ENCODE measurements at regions not wholly inside any gene's neighbourhood (a gene's known extent, or its start where the extent isn't known, plus 50 kb on each side); places are given as distances from the start of the nearest gene placed in this dataset.

DNA sequence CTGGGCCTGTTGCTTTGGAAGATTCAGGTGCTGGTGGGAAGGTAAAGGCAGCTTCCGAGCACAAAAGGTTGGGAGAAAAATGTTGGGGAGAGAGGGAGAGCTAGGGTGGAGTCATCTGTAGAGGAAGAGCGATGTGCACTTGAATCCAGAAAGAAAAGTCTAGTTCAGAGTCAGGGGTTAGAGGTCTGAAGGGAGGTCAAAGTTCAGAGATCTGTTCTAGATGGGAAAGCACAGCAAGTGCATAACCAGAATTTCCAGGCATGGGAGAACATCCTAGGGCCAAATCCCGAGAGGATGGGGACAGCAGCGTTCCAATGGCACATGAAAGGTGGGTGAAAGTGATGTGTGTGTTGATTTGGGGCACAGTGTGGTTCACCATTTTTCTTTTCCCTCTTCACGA is 51.5 kb upstream of the MKLN1 start:
- H3K27ac Mint-ChIP-seq: no peak overlapping the region; the same call in 1 of the 2 replicates

DNA sequence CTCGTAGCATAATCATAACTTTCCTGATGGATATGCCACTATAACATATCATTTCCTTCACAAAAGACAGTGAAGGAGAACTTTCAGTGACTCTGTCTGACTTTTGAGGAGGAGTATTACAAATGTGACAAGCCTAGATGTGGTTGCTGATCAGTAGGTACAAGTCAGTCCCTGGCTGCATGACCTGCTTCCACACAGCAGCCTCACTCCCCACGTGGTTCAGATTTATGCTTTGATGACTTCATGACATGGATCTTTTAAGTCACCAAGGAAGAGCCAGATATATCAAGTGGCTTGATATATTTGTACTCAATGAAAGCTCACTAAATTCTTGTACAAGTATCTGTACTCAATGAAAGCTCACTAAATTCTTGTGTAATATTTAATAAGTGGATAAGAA is 50.9 kb upstream of the MKLN1 start:
- Mint-ChIP-seq H3K9me3 (peaks cover 29% of the 10 kb centered on the region), H3K36me3 (peaks cover 9% of the 10 kb centered on the region), H3K4me1 (no peaks in the 10 kb centered on the region), H3K4me3 (no peak overlapping the region), H3K27ac (no peak overlapping the region), H3K27me3 (ENCODE audit: low read depth) (no peaks in the 10 kb centered on the region)
- TF ChIP-seq, protein P1, sequence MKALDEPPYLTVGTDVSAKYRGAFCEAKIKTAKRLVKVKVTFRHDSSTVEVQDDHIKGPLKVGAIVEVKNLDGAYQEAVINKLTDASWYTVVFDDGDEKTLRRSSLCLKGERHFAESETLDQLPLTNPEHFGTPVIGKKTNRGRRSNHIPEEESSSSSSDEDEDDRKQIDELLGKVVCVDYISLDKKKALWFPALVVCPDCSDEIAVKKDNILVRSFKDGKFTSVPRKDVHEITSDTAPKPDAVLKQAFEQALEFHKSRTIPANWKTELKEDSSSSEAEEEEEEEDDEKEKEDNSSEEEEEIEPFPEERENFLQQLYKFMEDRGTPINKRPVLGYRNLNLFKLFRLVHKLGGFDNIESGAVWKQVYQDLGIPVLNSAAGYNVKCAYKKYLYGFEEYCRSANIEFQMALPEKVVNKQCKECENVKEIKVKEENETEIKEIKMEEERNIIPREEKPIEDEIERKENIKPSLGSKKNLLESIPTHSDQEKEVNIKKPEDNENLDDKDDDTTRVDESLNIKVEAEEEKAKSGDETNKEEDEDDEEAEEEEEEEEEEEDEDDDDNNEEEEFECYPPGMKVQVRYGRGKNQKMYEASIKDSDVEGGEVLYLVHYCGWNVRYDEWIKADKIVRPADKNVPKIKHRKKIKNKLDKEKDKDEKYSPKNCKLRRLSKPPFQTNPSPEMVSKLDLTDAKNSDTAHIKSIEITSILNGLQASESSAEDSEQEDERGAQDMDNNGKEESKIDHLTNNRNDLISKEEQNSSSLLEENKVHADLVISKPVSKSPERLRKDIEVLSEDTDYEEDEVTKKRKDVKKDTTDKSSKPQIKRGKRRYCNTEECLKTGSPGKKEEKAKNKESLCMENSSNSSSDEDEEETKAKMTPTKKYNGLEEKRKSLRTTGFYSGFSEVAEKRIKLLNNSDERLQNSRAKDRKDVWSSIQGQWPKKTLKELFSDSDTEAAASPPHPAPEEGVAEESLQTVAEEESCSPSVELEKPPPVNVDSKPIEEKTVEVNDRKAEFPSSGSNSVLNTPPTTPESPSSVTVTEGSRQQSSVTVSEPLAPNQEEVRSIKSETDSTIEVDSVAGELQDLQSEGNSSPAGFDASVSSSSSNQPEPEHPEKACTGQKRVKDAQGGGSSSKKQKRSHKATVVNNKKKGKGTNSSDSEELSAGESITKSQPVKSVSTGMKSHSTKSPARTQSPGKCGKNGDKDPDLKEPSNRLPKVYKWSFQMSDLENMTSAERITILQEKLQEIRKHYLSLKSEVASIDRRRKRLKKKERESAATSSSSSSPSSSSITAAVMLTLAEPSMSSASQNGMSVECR (CRISPR knock-in tag; IDR thresholded peaks at IDR 0.05; ENCODE audit: borderline replicate concordance): no peak
- TF ChIP-seq, protein P2, sequence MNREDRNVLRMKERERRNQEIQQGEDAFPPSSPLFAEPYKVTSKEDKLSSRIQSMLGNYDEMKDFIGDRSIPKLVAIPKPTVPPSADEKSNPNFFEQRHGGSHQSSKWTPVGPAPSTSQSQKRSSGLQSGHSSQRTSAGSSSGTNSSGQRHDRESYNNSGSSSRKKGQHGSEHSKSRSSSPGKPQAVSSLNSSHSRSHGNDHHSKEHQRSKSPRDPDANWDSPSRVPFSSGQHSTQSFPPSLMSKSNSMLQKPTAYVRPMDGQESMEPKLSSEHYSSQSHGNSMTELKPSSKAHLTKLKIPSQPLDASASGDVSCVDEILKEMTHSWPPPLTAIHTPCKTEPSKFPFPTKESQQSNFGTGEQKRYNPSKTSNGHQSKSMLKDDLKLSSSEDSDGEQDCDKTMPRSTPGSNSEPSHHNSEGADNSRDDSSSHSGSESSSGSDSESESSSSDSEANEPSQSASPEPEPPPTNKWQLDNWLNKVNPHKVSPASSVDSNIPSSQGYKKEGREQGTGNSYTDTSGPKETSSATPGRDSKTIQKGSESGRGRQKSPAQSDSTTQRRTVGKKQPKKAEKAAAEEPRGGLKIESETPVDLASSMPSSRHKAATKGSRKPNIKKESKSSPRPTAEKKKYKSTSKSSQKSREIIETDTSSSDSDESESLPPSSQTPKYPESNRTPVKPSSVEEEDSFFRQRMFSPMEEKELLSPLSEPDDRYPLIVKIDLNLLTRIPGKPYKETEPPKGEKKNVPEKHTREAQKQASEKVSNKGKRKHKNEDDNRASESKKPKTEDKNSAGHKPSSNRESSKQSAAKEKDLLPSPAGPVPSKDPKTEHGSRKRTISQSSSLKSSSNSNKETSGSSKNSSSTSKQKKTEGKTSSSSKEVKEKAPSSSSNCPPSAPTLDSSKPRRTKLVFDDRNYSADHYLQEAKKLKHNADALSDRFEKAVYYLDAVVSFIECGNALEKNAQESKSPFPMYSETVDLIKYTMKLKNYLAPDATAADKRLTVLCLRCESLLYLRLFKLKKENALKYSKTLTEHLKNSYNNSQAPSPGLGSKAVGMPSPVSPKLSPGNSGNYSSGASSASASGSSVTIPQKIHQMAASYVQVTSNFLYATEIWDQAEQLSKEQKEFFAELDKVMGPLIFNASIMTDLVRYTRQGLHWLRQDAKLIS (CRISPR knock-in tag; IDR thresholded peaks at IDR 0.05; ENCODE audit: borderline replicate concordance): no peak
- TF ChIP-seq MYBL2 (CRISPR knock-in tag; IDR thresholded peaks at IDR 0.05): no peak
- ChIA-PET CTCF (no interaction called here), POLR2A (no interaction called here)
- DNase-seq (ENCODE audit: low spot score) (no peak), ATAC-seq (no peak)

More for the DNA sequence above, 51.5 kb upstream of the MKLN1 start:
- Mint-ChIP-seq H3K4me3 (no peak overlapping the region), H3K27me3 (ENCODE audit: low read depth) (no peaks in the 10 kb centered on the region), H3K36me3 (peaks cover 9% of the 10 kb centered on the region), H3K9me3 (peaks cover 23% of the 10 kb centered on the region), H3K4me1 (no peaks in the 10 kb centered on the region)
- DNase-seq (ENCODE audit: low spot score) (no peak), ATAC-seq (no peak)
- TF ChIP-seq NR2C2 (CRISPR knock-in tag; IDR thresholded peaks at IDR 0.05): no peak
- TF ChIP-seq CREM (CRISPR knock-in tag; IDR thresholded peaks at IDR 0.05): no peak
- TF ChIP-seq, protein P3, sequence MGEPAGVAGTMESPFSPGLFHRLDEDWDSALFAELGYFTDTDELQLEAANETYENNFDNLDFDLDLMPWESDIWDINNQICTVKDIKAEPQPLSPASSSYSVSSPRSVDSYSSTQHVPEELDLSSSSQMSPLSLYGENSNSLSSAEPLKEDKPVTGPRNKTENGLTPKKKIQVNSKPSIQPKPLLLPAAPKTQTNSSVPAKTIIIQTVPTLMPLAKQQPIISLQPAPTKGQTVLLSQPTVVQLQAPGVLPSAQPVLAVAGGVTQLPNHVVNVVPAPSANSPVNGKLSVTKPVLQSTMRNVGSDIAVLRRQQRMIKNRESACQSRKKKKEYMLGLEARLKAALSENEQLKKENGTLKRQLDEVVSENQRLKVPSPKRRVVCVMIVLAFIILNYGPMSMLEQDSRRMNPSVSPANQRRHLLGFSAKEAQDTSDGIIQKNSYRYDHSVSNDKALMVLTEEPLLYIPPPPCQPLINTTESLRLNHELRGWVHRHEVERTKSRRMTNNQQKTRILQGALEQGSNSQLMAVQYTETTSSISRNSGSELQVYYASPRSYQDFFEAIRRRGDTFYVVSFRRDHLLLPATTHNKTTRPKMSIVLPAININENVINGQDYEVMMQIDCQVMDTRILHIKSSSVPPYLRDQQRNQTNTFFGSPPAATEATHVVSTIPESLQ (CRISPR knock-in tag; IDR thresholded peaks at IDR 0.05): no peak
- TF ChIP-seq ZNF263 (CRISPR knock-in tag; IDR thresholded peaks at IDR 0.05; ENCODE audit: low read depth): no peak
- TF ChIP-seq SP1 (CRISPR knock-in tag; conservative IDR thresholded peaks at IDR 0.05): no peak
- TF ChIP-seq, protein P4, sequence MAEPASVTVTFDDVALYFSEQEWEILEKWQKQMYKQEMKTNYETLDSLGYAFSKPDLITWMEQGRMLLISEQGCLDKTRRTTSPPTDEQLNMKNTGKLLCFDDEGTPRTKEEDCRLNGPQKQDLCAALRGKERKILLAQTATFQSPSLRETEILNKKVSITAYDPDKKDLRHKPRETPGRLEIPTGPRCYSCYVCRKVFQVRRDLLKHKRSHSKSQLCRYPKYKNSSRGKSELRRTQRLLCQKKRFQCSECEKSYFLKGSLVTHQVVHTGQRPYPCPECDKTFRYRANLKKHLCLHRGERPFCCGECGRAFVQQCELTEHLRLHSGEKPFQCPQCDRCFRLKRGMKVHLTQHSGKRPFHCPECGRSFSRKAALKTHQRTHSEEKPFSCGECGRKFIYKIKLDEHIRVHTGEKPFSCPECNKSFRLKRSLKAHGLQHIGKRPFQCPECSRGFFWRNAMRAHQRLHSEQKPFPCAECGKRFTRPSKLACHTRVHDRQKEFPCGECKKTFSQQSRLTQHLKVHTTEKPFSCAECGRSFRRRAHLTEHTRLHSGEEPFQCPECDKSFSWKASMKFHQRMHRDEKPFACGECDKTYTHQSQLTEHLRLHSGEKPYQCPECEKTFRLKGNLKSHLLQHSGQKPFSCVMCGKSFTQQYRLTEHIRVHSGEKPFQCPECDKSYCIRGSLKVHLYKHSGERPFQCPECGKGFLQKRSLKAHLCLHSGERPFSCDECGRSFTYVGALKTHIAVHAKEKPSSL (CRISPR knock-in tag; conservative IDR thresholded peaks at IDR 0.05): no peak
- no peak for TF ChIP-seq EMX1 (CRISPR knock-in tag; IDR thresholded peaks at IDR 0.05)
- TF ChIP-seq, protein P5, sequence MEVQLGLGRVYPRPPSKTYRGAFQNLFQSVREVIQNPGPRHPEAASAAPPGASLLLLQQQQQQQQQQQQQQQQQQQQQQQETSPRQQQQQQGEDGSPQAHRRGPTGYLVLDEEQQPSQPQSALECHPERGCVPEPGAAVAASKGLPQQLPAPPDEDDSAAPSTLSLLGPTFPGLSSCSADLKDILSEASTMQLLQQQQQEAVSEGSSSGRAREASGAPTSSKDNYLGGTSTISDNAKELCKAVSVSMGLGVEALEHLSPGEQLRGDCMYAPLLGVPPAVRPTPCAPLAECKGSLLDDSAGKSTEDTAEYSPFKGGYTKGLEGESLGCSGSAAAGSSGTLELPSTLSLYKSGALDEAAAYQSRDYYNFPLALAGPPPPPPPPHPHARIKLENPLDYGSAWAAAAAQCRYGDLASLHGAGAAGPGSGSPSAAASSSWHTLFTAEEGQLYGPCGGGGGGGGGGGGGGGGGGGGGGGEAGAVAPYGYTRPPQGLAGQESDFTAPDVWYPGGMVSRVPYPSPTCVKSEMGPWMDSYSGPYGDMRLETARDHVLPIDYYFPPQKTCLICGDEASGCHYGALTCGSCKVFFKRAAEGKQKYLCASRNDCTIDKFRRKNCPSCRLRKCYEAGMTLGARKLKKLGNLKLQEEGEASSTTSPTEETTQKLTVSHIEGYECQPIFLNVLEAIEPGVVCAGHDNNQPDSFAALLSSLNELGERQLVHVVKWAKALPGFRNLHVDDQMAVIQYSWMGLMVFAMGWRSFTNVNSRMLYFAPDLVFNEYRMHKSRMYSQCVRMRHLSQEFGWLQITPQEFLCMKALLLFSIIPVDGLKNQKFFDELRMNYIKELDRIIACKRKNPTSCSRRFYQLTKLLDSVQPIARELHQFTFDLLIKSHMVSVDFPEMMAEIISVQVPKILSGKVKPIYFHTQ (CRISPR knock-in tag; IDR thresholded peaks at IDR 0.05): no peak
- CTCF ChIA-PET: no interaction called here
- POLR2A ChIA-PET: no interaction called here

All from WTC11 (cell line).